ENCODE measurements at regions not wholly inside any gene's neighbourhood (a gene's known extent, or its start where the extent isn't known, plus 50 kb on each side); places are given as distances from the start of the nearest gene placed in this dataset.

- TF ChIP-seq CTCF (IDR thresholded peaks at IDR 0.05) = no peak
- no peak for TF ChIP-seq POLR2A (IDR thresholded peaks at IDR 0.05)
Observed at GRCh38 chr18:43846299-43846698, 569.0 kb upstream of the SYT4 start.

All from Peyer's patch (tissue), 4 donors.